ENCODE measurements at regions not wholly inside any gene's neighbourhood (a gene's known extent, or its start where the extent isn't known, plus 50 kb on each side); places are given as distances from the start of the nearest gene placed in this dataset.
"Not testable (repeated sequence)": the region's sequence is repeated elsewhere in the genome, so short reads cannot be mapped to it uniquely, and the experiment has no call there.

GRCh38 chr16:16721849-16722248 is 342.9 kb downstream of the NPIPA7 start:
- TF ChIP-seq CTCF, POLR2A (IDR thresholded peaks at IDR 0.05): not testable (repeated sequence)

All from esophagus squamous epithelium (tissue), 4 donors.